GM12878 (cell line): ENCODE measurements at regions not wholly inside any gene's neighbourhood (a gene's known extent, or its start where the extent isn't known, plus 50 kb on each side); places are given as distances from the start of the nearest gene placed in this dataset.

Source experiments
- ATAC-seq: fragments of 200-7000 bp; cut with Tn5 transposase; 3 replicates; pipeline ENCODE4 v1.9.1; 2020; ENCODE audit warnings: mild to moderate bottlenecking, moderate library complexity
- BruUV-seq: library from RNA; stranded (reverse); fragments of 400-500 nt; replicated peaks from 2 replicates; lab custom pipeline; 2021; lab: Mats Ljungman, UMichigan
- CTCF ChIA-PET: fragments of 300-600 bp; sonication (Branson Sonifier 250); formaldehyde crosslinking; extraction: SDS; loops from one replicate; lab custom pipeline; 2021; ENCODE audit warnings: inconsistent platforms; lab: Yijun Ruan, JAX
- POLR2A ChIA-PET: fragments of 350-600 bp; formaldehyde crosslinking; extraction: SDS; loops from one replicate; lab custom pipeline; 2021; ENCODE audit warnings: inconsistent platforms; lab: Charles Lee
- RAD21 ChIA-PET: fragments of 300-600 bp; sonication (Branson Sonifier 250); formaldehyde crosslinking; loops from one replicate; lab custom pipeline; 2023; ENCODE audit warnings: antibody characterized with exemption; ENCODE audit not compliant: unreplicated experiment; lab: Charles Lee
- SMC1A ChIA-PET: fragments of 300-600 bp; sonication (Branson Sonifier 250); formaldehyde crosslinking; loops from one replicate; lab custom pipeline; 2023; ENCODE audit not compliant: unreplicated experiment, uncharacterized antibody; lab: Charles Lee
- DNase-seq: peaks from one replicate; pipeline ENCODE4 v3.0.0-alpha.2; 2011; ENCODE audit warnings: low read depth, low spot score
- FAIRE-seq: peaks from 3 replicates; lab custom pipeline; 2011; peaks lifted over from hg19 to GRCh38; lab: Jason Lieb, UNC
- H2AFZ ChIP-seq: 2 replicates; pipeline ENCODE4 v1.6.0; 2011; ENCODE audit warnings: low read depth, low read length, control low read depth; ENCODE audit not compliant: control insufficient read depth
- H3K27ac ChIP-seq: 2 replicates; pipeline ENCODE4 v1.5.1; 2011; ENCODE audit warnings: control low read depth; ENCODE audit not compliant: control insufficient read depth, insufficient read depth
- H3K27me3 ChIP-seq, 2 experiments: replicated peaks in 1 of 2; 2 replicates each; pipeline versions ENCODE4 v1.6.0 to v1.6.1; 2011; ENCODE audit warnings: low read length in 1 of 2; ENCODE audit not compliant: control insufficient read depth in 2 of 2, insufficient read depth in 2 of 2
- H3K36me3 ChIP-seq, 2 experiments: 2 replicates each; pipeline ENCODE4 v1.5.1; 2011; ENCODE audit warnings: low read length in 1 of 2; ENCODE audit not compliant: control insufficient read depth in 2 of 2, insufficient read depth in 2 of 2
- H3K4me1 ChIP-seq: 2 replicates; pipeline ENCODE4 v1.6.1; 2011; ENCODE audit warnings: mild to moderate bottlenecking, low read length, moderate library complexity, mixed read lengths; ENCODE audit not compliant: control insufficient read depth, insufficient read depth
- H3K4me2 ChIP-seq: 2 replicates; pipeline ENCODE4 v1.6.0; 2011; ENCODE audit warnings: control low read depth; ENCODE audit not compliant: control insufficient read depth, insufficient read depth
- H3K4me3 ChIP-seq: fragments of 200-600 bp; sonication (generic); 2 replicates; pipeline ENCODE4 v1.5.1; 2016
- H3K79me2 ChIP-seq: 2 replicates; pipeline ENCODE4 v1.6.0; 2011; ENCODE audit warnings: low read length; ENCODE audit not compliant: control insufficient read depth, insufficient read depth
- H3K9ac ChIP-seq: 2 replicates; pipeline ENCODE4 v1.8.0; 2011; ENCODE audit warnings: low read length, control low read depth, mixed read lengths; ENCODE audit not compliant: control insufficient read depth, insufficient read depth
- H3K9me3 ChIP-seq: replicated peaks from 3 replicates; pipeline ENCODE4 v1.5.1; 2011; ENCODE audit warnings: mild to moderate bottlenecking, low read length; ENCODE audit not compliant: control insufficient read depth, insufficient read depth
- H4K20me1 ChIP-seq: 2 replicates; pipeline ENCODE4 v1.6.0; 2011; ENCODE audit not compliant: control insufficient read depth, insufficient read depth
- CHD4 ChIP-seq: fragments of 200-600 bp; sonication (generic); IDR thresholded peaks from 2 replicates; pipeline ENCODE4 v1.6.1; 2016; ENCODE audit warnings: mild to moderate bottlenecking
- CTCF ChIP-seq, 3 experiments: IDR thresholded peaks in 2 of 3; conservative IDR thresholded peaks in 1 of 3; 2 replicates each; pipeline ENCODE4 v1.5.1; 2011; ENCODE audit warnings: low read depth in 3 of 3, low read length in 3 of 3, mild to moderate bottlenecking in 3 of 3, control low read depth in 2 of 3, moderate library complexity in 2 of 3, inconsistent platforms in 1 of 3, mixed read lengths in 1 of 3; ENCODE audit not compliant: control insufficient read depth in 2 of 3, insufficient read depth in 1 of 3; ENCODE audit errors: extremely low read depth in 1 of 3
- HDAC6 ChIP-seq: fragments of 200-600 bp; sonication (generic); IDR thresholded peaks from one replicate; pipeline ENCODE4 v1.8.0; 2017; ENCODE audit warnings: antibody characterized with exemption; ENCODE audit not compliant: unreplicated experiment
- POLR2A ChIP-seq: IDR thresholded peaks from 2 replicates; pipeline ENCODE4 v1.6.1; 2011; ENCODE audit warnings: low read depth, mild to moderate bottlenecking, low read length
- RAD51 ChIP-seq: fragments of 450-650 bp; IDR thresholded peaks from 2 replicates; pipeline ENCODE4 v1.6.1; 2016; ENCODE audit warnings: moderate library complexity, mild to moderate bottlenecking, inconsistent platforms
- WGBS: methylation state at CpG from one replicate; pipeline ENCODE4 v1.1.6; 2016; ENCODE audit warnings: low lambda C conversion rate; ENCODE audit not compliant: insufficient replicate concordance, insufficient coverage; ENCODE audit errors: missing lambda C conversion rate; 5-methylcytosine and 5-hydroxymethylcytosine counted together
- in situ Hi-C: fragments of 300-500 bp; cut with MboI; formaldehyde crosslinking; loops from 9 replicates; pipeline ENCODE4 v1.14.3; 2018; ENCODE audit warnings: mixed read lengths
- intact Hi-C: fragments of 100-400 bp; cut with micrococcal nuclease; formaldehyde crosslinking; loops from one replicate; pipeline ENCODE4 v1.14.2; 2022; ENCODE audit not compliant: unreplicated experiment

GRCh38 chr2:22361571-22361970, 1023.4 kb upstream of the KLHL29 start:
- no peak for ATAC-seq
- Histone ChIP-seq H3K27ac (no peak overlapping the region), H3K9me3 (no peaks in the 10 kb centered on the region), H3K4me2 (no peak overlapping the region), H3K27me3 (no peaks in the 10 kb centered on the region), H3K4me3 (no peak overlapping the region), H2AFZ (no peak overlapping the region), H3K4me1 (no peaks in the 10 kb centered on the region), H3K36me3 (no peaks in the 10 kb centered on the region), H4K20me1 (no peaks in the 10 kb centered on the region), H3K79me2 (no peaks in the 10 kb centered on the region), H3K9ac (no peak overlapping the region)
- in situ Hi-C loops: no loop called here
- intact Hi-C loops: no loop called here
- POLR2A ChIA-PET: no interaction called here
- 20% methylated on average over 2 of the region's 2 CpGs for WGBS
- SMC1A ChIA-PET: interaction anchor here (0.9 kb wide), 1 partner anchor 283 kb away, joined by 3 read pairs; no protein-coding TSS in a partner anchor
- CTCF ChIA-PET: no interaction called here
- RAD21 ChIA-PET: no interaction called here
- FAIRE-seq: no peak
- no TSS peak for BruUV-seq
- no peak for DNase-seq
- no peak for TF ChIP-seq RAD51
- no peak for TF ChIP-seq CHD4
- TF ChIP-seq HDAC6: no peak
- TF ChIP-seq, all 136 proteins: peak for 0

- no peaks in the 10 kb centered on the region for H3K36me3 ChIP-seq
- 0% methylated on average over 1 of the region's 1 CpG for WGBS
- no TSS peak for BruUV-seq
- in situ Hi-C loops: no loop called here
- no peaks in the 10 kb centered on the region for H3K4me1 ChIP-seq
- H3K27ac ChIP-seq: no peak overlapping the region
- no peak overlapping the region for H2AFZ ChIP-seq
- H3K4me3 ChIP-seq: no peak overlapping the region
- no peak overlapping the region for H3K4me2 ChIP-seq
- no peak for TF ChIP-seq POLR2A
- peak in 1 of 3 experiments; percentile 25; a peak in 1 of 6 replicates for TF ChIP-seq CTCF (IDR thresholded peaks at IDR 0.05 in 2 of 3, conservative IDR thresholded peaks at IDR 0.05 in 1 of 3; ENCODE audit: control insufficient read depth in 2 of 3, extremely low read depth in 1 of 3, insufficient read depth in 1 of 3, low read depth in 3 of 3, low read length in 3 of 3)
- no peak overlapping the region for H3K9ac ChIP-seq
- no peaks in the 10 kb centered on the region for H4K20me1 ChIP-seq
- ChIA-PET CTCF (interaction anchor here (0.6 to 1.5 kb wide), 2 partner anchors 8 to 19 kb away, joined by 5 to 8 read pairs; no protein-coding TSS in a partner anchor), RAD21 (no interaction called here), POLR2A (no interaction called here), SMC1A (no interaction called here)
- intact Hi-C loops: no loop called here
- H3K79me2 ChIP-seq: no peaks in the 10 kb centered on the region
- H3K9me3 ChIP-seq: no peaks in the 10 kb centered on the region
- H3K27me3 ChIP-seq: no peaks in the 10 kb centered on the region
- peak; percentile 45; the same call in 1 of the 3 replicates for ATAC-seq
- DNase-seq: no peak
- FAIRE-seq: no peak
Observed at GRCh38 chr2:22375096-22375495, 1009.9 kb upstream of the KLHL29 start.
